OCI-LY3 (cell line): ENCODE measurements at regions not wholly inside any gene's neighbourhood (a gene's known extent, or its start where the extent isn't known, plus 50 kb on each side); places are given as distances from the start of the nearest gene placed in this dataset.

Experiments used
- EZH2phosphoT487 ChIP-seq: fragments of 200-600 bp; shearing (Covaris generic); IDR thresholded peaks from 2 replicates; pipeline ENCODE4 v1.6.1; 2018; ENCODE audit warnings: antibody characterized with exemption, mixed run types, low read depth
- TF ChIP-seq, protein P1 (sequence below): fragments of 200-600, 300-600 bp; sonication (generic); IDR thresholded peaks from 2 replicates; pipeline ENCODE4 v1.5.1; 2014; ENCODE audit warnings: antibody characterized with exemption, low read length, low read depth

- TF ChIP-seq, protein P1, sequence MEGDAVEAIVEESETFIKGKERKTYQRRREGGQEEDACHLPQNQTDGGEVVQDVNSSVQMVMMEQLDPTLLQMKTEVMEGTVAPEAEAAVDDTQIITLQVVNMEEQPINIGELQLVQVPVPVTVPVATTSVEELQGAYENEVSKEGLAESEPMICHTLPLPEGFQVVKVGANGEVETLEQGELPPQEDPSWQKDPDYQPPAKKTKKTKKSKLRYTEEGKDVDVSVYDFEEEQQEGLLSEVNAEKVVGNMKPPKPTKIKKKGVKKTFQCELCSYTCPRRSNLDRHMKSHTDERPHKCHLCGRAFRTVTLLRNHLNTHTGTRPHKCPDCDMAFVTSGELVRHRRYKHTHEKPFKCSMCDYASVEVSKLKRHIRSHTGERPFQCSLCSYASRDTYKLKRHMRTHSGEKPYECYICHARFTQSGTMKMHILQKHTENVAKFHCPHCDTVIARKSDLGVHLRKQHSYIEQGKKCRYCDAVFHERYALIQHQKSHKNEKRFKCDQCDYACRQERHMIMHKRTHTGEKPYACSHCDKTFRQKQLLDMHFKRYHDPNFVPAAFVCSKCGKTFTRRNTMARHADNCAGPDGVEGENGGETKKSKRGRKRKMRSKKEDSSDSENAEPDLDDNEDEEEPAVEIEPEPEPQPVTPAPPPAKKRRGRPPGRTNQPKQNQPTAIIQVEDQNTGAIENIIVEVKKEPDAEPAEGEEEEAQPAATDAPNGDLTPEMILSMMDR, result no peak
- no peak for TF ChIP-seq EZH2phosphoT487
These were observed 108.9 kb upstream of the PDC start for GRCh38 chr1:186569856-186570255.
